ENCODE measurements at regions not wholly inside any gene's neighbourhood (a gene's known extent, or its start where the extent isn't known, plus 50 kb on each side); places are given as distances from the start of the nearest gene placed in this dataset.

DNA sequence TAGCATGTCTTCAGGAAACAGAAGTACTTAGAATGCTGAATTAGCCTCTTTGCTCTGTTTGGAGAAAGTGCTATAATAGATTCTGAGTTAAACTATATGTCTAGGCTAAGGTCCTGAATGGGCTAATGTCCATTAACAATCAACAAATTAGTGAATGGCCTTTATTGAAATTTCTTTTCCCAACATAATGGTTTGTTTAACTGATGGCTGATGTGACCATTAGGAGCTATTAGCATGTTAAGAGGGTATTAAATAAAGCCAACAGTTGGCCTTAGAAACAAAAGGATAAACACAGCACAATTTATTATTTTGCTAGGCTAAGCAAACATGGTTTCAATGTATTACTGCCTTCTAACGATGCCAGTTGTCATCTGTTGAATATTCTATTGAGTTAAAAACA is 234.3 kb upstream of the HS3ST5 start:
- Mint-ChIP-seq H3K27ac (no peak overlapping the region), H3K9me3 (peaks cover 3 to 6% (median 3%) of the 10 kb centered on the region in 3 donors), H3K4me3 (no peak overlapping the region), H3K27me3 (no peaks in the 10 kb centered on the region), H3K4me1 (no peaks in the 10 kb centered on the region), H3K36me3 (no peaks in the 10 kb centered on the region)

DNA sequence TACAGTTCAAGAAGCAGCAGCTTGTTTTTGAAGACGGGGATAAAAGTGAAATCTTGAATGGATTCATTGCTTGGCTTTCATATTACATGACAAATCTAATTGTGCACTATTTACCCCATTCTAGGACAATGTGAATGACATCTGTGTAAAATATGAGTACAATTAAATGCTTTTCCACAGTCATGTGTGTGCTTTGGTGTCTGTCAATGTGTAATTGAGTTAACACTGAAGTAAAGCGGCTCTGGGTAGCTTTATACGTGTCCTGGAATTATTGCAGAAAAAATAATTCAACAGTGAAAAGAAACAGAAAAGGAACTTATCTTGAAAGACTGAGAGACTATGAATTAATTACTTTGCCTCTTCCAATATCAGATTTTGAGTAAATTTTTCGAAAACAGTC is 233.5 kb upstream of the HS3ST5 start:
- peaks cover 1 to 6% (median 1%) of the 10 kb centered on the region in 3 donors for H3K9me3 Mint-ChIP-seq
- H3K36me3 Mint-ChIP-seq = no peaks in the 10 kb centered on the region
- no peak overlapping the region for H3K27ac Mint-ChIP-seq
- H3K4me1 Mint-ChIP-seq = no peaks in the 10 kb centered on the region
- no peaks in the 10 kb centered on the region for H3K27me3 Mint-ChIP-seq
- no peak overlapping the region for H3K4me3 Mint-ChIP-seq

DNA sequence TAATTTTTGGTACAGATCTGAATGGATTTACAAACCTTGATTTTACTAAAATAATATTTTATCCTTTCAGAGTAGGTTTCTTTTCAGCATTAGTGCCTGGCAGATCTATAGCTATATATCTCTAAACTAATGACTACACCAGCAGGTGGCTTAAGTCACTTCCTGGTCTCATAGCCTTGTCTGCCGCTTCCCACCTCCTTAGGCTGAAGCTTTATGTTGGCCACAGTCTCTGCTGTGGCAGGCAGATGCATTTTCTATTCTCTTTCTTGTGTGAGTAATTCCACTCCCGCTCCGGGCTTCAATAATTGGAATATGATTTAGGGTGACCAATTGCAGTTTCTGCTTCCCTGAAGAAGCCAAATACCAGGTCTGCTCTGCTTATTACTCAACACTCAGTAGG is 226.8 kb upstream of the HS3ST5 start:
- Mint-ChIP-seq H3K9me3 (peaks cover 4 to 10% (median 5%) of the 10 kb centered on the region in 3 donors), H3K4me1 (peaks cover 0 to 2% (median 0%) of the 10 kb centered on the region in 3 donors), H3K4me3 (no peak overlapping the region), H3K27me3 (no peaks in the 10 kb centered on the region), H3K27ac (peak overlapping the region in 1 of 3 donors; percentile 32), H3K36me3 (no peaks in the 10 kb centered on the region)

DNA sequence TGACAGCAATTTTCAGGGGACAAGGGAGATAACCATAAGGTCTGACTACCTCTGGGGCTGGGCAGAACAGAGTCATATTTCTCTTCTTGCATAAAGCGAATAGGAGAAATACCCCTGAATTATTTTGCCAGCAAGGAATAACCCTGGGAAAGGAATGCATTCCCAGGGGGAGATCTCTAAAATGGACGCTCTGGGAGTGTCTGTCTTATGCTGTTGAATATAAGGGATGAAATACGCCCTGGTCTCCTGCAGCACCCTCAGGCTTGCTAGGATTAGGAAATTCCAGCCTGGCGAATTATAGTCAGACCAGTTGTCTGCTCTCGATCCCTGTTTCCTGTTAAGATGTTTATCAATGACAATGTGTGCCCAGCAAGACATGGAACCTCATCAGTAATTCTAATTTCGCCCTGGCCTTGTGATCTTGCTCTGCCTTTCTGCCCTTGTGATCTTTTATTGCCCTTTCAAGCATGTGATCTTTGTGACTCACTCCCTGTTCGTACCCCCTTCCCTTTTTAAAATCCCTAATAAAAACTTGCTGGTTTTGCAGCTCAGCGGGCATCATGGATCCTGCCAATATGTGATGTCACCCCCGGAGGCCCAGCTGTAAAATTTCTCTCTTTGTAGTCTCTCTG is 221.6 kb upstream of the HS3ST5 start:
- Mint-ChIP-seq H3K36me3 (no peaks in the 10 kb centered on the region), H3K27me3 (no peaks in the 10 kb centered on the region), H3K4me3 (no peak overlapping the region), H3K27ac (no peak overlapping the region), H3K9me3 (peaks cover 7 to 9% (median 8%) of the 10 kb centered on the region in 3 donors), H3K4me1 (peaks cover 0 to 2% (median 0%) of the 10 kb centered on the region in 3 donors)

DNA sequence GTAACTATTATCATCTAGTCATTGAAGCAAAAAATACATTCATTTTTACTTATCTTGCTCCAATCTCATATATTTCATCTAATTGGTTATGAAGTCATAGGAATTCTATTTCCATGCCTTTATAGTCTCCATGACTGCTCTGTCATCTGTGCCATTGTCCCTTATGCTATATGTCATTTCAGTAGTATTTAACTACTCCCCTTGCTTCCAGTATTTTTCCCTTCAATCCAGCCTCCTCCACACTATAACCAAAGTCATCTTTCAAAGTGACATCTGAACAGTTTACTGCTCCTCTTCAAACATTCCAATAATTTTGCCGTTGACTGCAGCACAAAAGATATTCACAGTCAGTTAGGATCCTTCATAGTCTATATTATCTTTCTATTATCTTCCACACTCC is 216.6 kb upstream of the HS3ST5 start:
- Mint-ChIP-seq H3K4me1 (no peaks in the 10 kb centered on the region), H3K9me3 (peaks cover under 1 to 7% (median 4%) of the 10 kb centered on the region in 3 donors), H3K4me3 (no peak overlapping the region), H3K27me3 (no peaks in the 10 kb centered on the region), H3K27ac (no peak overlapping the region), H3K36me3 (no peaks in the 10 kb centered on the region)

DNA sequence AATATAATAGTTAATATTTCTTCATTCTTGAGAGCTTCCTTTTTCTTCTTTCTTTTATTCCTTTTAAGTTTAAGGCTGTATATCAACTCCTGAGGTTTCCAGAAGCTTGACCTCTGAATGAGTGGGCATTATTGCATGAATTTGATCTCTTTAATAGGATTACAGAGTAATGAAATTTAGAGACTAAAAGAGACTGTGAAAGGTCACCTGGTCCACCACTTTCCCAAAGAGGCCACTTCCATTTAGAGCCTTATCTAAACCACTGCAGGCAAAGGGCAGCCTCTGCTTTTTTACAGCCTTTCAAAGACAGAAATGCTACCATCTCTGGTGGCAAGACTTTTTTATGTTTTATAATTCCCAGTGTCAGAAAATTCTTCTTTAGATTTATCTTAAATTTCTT is 215.3 kb upstream of the HS3ST5 start:
- Mint-ChIP-seq H3K9me3 (peaks cover 2 to 5% (median 2%) of the 10 kb centered on the region in 3 donors), H3K27ac (no peak overlapping the region), H3K36me3 (no peaks in the 10 kb centered on the region), H3K4me1 (no peaks in the 10 kb centered on the region), H3K27me3 (no peaks in the 10 kb centered on the region), H3K4me3 (no peak overlapping the region)

DNA sequence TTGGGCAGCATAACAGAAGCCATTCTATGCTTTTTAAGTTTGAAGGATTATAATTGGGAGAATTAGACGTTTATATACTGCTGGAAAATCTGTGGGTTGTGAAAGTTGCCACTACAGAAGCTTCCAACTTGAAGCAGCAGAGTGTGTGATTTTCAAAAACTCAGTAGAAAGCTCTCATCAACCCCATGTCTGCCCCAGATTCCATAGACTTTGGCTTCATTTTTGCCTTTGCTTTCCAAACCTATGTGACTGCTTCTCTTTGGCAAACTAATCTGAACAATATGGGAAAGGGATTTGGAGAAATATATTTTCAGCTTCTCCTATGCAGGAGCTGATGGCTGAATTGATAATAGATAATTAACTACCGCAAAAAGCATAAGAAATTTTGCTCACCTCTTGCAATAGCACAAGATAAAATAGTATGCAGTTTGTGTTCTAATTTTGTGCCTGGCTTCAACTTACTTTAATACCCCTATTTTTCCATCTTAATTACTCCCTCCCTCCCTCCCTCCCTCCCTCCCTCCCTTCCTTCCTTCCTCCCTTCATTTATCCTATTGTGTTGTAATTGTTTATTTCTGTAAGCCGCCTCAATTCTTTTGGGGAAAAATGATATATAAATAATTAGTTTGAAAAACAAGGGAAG is 214.1 kb upstream of the HS3ST5 start:
- Mint-ChIP-seq H3K27me3 (no peaks in the 10 kb centered on the region), H3K4me3 (no peak overlapping the region), H3K4me1 (no peaks in the 10 kb centered on the region), H3K9me3 (peaks cover 2 to 9% (median 6%) of the 10 kb centered on the region in 3 donors), H3K27ac (no peak overlapping the region), H3K36me3 (no peaks in the 10 kb centered on the region)

DNA sequence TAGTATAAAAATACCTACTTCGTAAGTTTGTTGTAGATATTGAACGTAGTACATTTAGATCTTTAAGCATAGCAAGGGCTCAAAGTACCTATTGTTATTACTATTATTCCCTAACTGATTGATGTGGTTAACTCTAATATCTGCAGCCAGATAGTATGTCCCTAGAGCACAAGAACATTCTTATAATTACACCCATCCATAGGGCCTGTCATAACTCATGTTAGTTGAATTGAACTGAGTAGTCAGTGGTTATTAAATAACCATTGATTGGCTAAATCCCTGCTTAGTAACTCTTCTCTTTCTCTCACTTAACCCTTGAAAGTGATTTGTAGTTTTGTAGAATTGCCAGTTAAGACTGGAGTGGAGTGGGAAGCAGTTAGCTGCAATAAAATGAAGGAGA is 207.5 kb upstream of the HS3ST5 start:
- H3K27me3 Mint-ChIP-seq = no peaks in the 10 kb centered on the region
- peaks cover 4 to 9% (median 5%) of the 10 kb centered on the region in 3 donors for H3K9me3 Mint-ChIP-seq
- no peak overlapping the region for H3K4me3 Mint-ChIP-seq
- H3K27ac Mint-ChIP-seq = no peak overlapping the region
- no peaks in the 10 kb centered on the region for H3K4me1 Mint-ChIP-seq
- no peaks in the 10 kb centered on the region for H3K36me3 Mint-ChIP-seq

DNA sequence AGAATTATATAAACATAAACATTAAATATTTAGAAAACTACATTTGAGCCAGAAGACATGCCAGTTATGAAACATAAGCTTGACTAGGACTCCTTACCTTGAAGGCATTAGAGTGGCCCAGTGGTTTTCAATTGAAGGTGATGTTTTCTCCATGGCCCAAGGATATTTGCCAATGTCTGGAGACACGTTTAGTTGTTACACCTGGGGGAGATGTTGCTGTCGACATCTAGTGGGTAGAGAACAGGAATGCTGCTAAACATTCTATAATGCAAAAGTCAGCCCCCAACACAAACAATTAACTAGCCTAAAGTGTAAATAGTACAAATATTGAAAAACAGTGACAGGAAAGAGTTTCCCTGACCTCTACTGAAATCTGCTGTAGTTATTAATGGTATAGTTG is 200.9 kb upstream of the HS3ST5 start:
- Mint-ChIP-seq H3K27ac (no peak overlapping the region), H3K4me1 (no peaks in the 10 kb centered on the region), H3K27me3 (no peaks in the 10 kb centered on the region), H3K36me3 (peaks cover 2% of the 10 kb centered on the region), H3K4me3 (no peak overlapping the region), H3K9me3 (peaks cover 0 to 6% (median 2%) of the 10 kb centered on the region in 3 donors)

DNA sequence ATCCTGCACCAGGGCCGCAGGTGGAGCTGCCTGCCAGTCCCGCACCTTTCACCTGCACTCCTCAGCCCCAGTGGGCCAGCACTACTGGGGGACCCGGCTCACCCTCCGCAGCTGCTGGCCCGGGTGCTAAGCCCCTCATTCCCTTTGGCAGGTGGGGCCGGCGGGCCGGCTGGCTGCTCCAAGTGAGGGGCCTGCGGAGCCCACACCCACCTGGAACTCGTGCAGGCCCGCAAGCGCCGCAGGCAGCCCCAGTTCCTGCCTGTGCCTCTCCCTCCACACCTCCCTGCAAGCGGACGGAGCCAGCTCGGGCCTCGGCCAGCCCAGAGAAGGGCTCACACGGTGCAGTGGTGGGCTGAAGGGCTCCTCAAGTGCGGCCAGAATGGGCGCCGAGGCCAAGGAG is 199.0 kb upstream of the HS3ST5 start:
- Mint-ChIP-seq H3K4me3 (no peak overlapping the region), H3K27ac (no peak overlapping the region), H3K9me3 (peaks cover 2 to 6% (median 3%) of the 10 kb centered on the region in 3 donors), H3K36me3 (peaks cover 2% of the 10 kb centered on the region), H3K4me1 (no peaks in the 10 kb centered on the region), H3K27me3 (no peaks in the 10 kb centered on the region)

DNA sequence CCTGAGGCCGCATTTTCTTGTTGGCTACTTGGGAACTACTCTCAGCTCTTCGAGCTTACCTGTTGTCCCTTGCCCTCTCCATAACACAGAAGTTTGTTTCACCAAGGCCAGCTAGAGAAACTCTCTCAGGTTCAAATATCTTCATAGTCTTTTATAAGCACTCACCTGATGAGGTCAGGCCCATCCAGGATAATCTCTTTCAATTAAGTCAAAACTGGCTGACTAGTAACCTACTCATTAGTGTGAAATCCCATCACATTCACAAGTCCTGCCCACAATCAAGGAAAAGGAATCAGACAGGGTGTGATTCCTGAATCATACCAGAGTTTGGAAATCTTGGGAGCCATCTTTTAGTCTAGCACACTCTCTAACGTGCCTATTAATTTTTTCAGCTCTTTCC is 195.2 kb upstream of the HS3ST5 start:
- H3K4me3 Mint-ChIP-seq = no peak overlapping the region
- H3K27ac Mint-ChIP-seq = no peak overlapping the region
- no peaks in the 10 kb centered on the region for H3K4me1 Mint-ChIP-seq
- peaks cover 2% of the 10 kb centered on the region for H3K36me3 Mint-ChIP-seq
- H3K9me3 Mint-ChIP-seq = peaks cover 2 to 6% (median 3%) of the 10 kb centered on the region in 3 donors
- H3K27me3 Mint-ChIP-seq = no peaks in the 10 kb centered on the region

DNA sequence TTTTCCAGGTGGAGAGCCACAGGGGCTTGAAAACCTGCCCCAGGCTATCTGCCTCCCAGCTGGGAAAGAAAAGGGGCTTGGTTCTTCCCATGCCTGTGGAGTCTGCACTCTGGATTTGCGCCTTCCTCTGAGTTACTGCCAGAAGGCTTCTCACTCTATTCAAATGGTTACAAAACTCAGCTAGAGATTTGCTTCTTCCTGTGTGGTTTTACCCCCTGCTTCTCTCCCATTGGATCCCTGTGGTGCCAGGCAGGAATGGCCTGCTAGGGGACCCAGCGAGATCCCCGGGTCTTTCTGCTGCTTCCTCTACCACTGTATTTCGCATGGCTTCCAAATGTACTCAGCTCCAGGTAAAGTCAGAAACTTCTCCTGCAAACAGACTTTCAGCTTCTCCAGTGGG is 192.0 kb upstream of the HS3ST5 start:
- no peaks in the 10 kb centered on the region for H3K4me1 Mint-ChIP-seq
- no peaks in the 10 kb centered on the region for H3K36me3 Mint-ChIP-seq
- peaks cover 2 to 6% (median 3%) of the 10 kb centered on the region in 3 donors for H3K9me3 Mint-ChIP-seq
- no peaks in the 10 kb centered on the region for H3K27me3 Mint-ChIP-seq
- H3K27ac Mint-ChIP-seq = no peak overlapping the region
- H3K4me3 Mint-ChIP-seq = no peak overlapping the region

DNA sequence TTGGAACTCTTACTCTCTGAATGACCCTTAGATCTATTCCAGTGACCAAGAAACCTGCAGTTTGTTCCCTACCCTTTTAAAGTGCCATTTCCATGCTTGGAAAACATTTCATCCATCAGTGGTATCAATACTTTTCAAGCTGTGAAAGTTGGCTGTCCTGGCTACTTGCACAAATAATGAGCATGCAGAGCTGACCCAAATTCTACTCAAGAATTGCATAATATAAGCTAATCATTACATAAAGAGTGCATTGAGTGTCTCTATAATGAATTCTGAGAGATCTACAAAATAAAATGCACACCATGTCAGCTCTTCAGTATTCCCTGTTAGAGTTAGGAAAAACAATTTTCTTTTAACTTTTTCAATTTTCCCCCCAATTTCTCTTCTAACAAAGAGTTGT is 181.3 kb upstream of the HS3ST5 start:
- Mint-ChIP-seq H3K4me1 (no peaks in the 10 kb centered on the region), H3K4me3 (no peak overlapping the region), H3K9me3 (peaks cover 0 to 5% (median 3%) of the 10 kb centered on the region in 3 donors), H3K27ac (no peak overlapping the region), H3K27me3 (no peaks in the 10 kb centered on the region), H3K36me3 (no peaks in the 10 kb centered on the region)

DNA sequence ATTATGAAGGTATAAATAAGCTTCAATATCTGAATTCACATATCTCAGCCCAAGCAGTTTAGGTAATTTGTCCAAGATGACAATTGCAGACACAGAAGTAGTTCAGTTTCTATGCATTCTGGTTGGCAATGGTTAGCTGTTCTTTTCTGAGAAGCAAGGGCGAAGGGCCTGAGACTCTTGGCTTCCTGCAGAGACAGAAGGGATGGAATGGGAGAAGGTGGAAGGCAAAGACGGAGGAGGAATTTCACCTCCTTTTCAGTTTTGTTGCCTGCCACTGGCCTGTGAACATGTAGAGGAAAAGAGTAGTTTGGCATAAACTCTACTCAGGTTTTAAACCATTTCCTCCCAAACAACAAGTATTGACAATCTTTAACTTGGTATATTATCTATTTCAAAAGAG is 180.7 kb upstream of the HS3ST5 start:
- Mint-ChIP-seq H3K27me3 (no peaks in the 10 kb centered on the region), H3K4me1 (no peaks in the 10 kb centered on the region), H3K4me3 (no peak overlapping the region), H3K9me3 (peaks cover 0 to 5% (median 3%) of the 10 kb centered on the region in 3 donors), H3K36me3 (no peaks in the 10 kb centered on the region), H3K27ac (no peak overlapping the region)

DNA sequence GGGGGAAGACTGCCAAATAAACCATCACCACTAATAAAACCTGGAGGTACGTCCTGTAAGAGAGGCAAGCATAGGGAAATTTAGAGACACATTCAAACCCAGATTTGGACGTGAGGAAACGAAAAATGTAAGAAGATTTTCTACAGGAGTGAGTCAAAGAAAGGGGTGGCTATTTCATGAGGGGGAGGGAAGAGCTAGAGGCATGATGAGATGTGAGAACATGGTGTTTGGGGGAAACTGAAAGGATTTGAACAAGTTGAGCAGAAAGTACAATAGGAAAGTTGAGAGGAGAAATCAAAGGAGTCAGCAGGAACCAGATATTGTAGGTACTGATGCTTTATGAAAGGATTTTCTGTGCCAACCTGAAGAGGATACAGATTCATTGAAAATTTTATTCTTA is 179.1 kb upstream of the HS3ST5 start:
- H3K4me1 Mint-ChIP-seq = no peaks in the 10 kb centered on the region

DNA sequence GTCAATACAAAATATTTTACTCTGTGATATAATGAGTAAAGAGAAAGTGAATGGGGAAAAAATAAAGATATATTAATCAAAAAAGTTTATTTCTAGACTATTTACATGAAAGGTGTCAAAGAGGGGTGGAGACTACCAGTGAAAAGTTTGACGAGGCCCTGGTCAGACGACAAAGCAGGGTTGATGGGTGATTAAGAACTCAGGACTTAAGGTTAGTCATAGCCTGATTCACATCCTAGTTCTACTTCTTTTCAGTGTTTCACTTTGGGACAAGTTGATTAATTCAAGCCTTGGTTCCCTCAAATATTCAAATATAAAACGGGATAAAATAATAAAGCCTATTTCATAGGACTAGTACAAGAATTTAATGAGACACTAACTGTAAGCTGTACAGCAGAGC is 178.2 kb upstream of the HS3ST5 start:
- H3K36me3 Mint-ChIP-seq = no peaks in the 10 kb centered on the region
- no peak overlapping the region for H3K4me3 Mint-ChIP-seq
- H3K27me3 Mint-ChIP-seq = no peaks in the 10 kb centered on the region
- no peaks in the 10 kb centered on the region for H3K4me1 Mint-ChIP-seq
- no peak overlapping the region for H3K27ac Mint-ChIP-seq
- H3K9me3 Mint-ChIP-seq = peaks cover 0 to 3% (median 3%) of the 10 kb centered on the region in 3 donors

More for the DNA sequence above, 179.1 kb upstream of the HS3ST5 start:
- no peaks in the 10 kb centered on the region for H3K36me3 Mint-ChIP-seq
- no peak overlapping the region for H3K4me3 Mint-ChIP-seq
- H3K9me3 Mint-ChIP-seq = peaks cover 0 to 3% (median 3%) of the 10 kb centered on the region in 3 donors
- H3K27ac Mint-ChIP-seq = no peak overlapping the region
- H3K27me3 Mint-ChIP-seq = no peaks in the 10 kb centered on the region

Measured in IgD-negative memory B cell (primary cell).